Stomach (tissue), 4 donors: ENCODE measurements at regions not wholly inside any gene's neighbourhood (a gene's known extent, or its start where the extent isn't known, plus 50 kb on each side); places are given as distances from the start of the nearest gene placed in this dataset.

Experiments
- EP300 ChIP-seq: sonication (generic); formaldehyde crosslinking; IDR thresholded peaks from one replicate; pipeline ENCODE4 v1.6.1; 2017; ENCODE audit warnings: antibody characterized with exemption
- POLR2A ChIP-seq, 4 donors: fragments of 450-650 bp; IDR thresholded peaks; one replicate each; pipeline ENCODE4 v1.6.1; 2016; ENCODE audit warnings: antibody characterized with exemption in 4 of 4, control low read depth in 2 of 4, mild to moderate bottlenecking in 1 of 4, moderate library complexity in 1 of 4
- POLR2AphosphoS5 ChIP-seq, 3 donors: sonication (generic); formaldehyde crosslinking; IDR thresholded peaks; one replicate each; pipeline ENCODE4 v1.6.1; 2016; ENCODE audit warnings: antibody characterized with exemption in 3 of 3
- TF ChIP-seq, protein P1 (sequence below), 7 experiments: fragments of 450-650 bp in 4 of 7; fragments of 200-600 bp in 3 of 7; sonication (generic) in 3 of 7; IDR thresholded peaks; one replicate each; pipeline ENCODE4 v1.5.1; 2016 to 2019; ENCODE audit warnings: antibody characterized with exemption in 7 of 7, control low read depth in 2 of 7, mild to moderate bottlenecking in 1 of 7

DNA sequence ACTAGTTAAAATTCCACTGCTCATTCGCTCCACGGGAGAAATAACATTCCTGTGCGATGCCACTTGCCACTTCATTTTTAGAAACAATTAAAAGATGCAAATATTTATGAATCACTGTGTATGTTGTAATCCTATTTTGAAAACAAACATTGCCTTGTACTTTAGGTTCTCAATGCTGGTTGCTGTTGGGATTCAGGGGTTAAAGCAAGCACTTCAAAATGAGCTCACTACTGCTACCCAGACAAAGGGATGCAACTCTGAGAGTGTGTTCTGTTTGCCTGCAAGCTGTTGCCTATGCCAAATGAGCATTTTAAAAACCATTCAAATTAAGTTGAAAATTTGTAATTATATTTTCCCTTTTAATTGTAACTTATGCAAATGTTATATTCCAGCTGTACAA is 87.5 kb downstream of the RWDD3 start:
- TF ChIP-seq POLR2A (IDR thresholded peaks at IDR 0.05) (no peak), EP300 (no peak), POLR2AphosphoS5 (IDR thresholded peaks at IDR 0.05) (no peak)
- TF ChIP-seq, protein P1, sequence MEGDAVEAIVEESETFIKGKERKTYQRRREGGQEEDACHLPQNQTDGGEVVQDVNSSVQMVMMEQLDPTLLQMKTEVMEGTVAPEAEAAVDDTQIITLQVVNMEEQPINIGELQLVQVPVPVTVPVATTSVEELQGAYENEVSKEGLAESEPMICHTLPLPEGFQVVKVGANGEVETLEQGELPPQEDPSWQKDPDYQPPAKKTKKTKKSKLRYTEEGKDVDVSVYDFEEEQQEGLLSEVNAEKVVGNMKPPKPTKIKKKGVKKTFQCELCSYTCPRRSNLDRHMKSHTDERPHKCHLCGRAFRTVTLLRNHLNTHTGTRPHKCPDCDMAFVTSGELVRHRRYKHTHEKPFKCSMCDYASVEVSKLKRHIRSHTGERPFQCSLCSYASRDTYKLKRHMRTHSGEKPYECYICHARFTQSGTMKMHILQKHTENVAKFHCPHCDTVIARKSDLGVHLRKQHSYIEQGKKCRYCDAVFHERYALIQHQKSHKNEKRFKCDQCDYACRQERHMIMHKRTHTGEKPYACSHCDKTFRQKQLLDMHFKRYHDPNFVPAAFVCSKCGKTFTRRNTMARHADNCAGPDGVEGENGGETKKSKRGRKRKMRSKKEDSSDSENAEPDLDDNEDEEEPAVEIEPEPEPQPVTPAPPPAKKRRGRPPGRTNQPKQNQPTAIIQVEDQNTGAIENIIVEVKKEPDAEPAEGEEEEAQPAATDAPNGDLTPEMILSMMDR (IDR thresholded peaks at IDR 0.05): no peak
